Hepatocyte (in vitro differentiated cells): ENCODE measurements at regions not wholly inside any gene's neighbourhood (a gene's known extent, or its start where the extent isn't known, plus 50 kb on each side); places are given as distances from the start of the nearest gene placed in this dataset.

Experiments
- CTCF ChIP-seq: fragments of 200-600 bp; sonication (generic); IDR thresholded peaks from 2 replicates; pipeline ENCODE4 v1.5.1; 2016; ENCODE audit warnings: antibody characterized with exemption, mild to moderate bottlenecking; ENCODE audit not compliant: poor library complexity
- EZH2 ChIP-seq: fragments of 200-600 bp; sonication (generic); IDR thresholded peaks from 2 replicates; pipeline ENCODE4 v1.6.1; 2016; ENCODE audit warnings: antibody characterized with exemption, mild to moderate bottlenecking, borderline replicate concordance
- EZH2phosphoT487 ChIP-seq: fragments of 200-600 bp; sonication (generic); IDR thresholded peaks from one replicate; pipeline ENCODE4 v1.6.1; 2018; ENCODE audit warnings: antibody characterized with exemption, mild to moderate bottlenecking, low read depth, moderate library complexity; ENCODE audit not compliant: unreplicated experiment, severe bottlenecking

- TF ChIP-seq CTCF: no peak
- no peak for TF ChIP-seq EZH2
- TF ChIP-seq EZH2phosphoT487: no peak
These were observed 262.1 kb upstream of the TBL1XR1 start for GRCh38 chr3:177459401-177459800.
